HepG2 (cell line): ENCODE measurements at regions not wholly inside any gene's neighbourhood (a gene's known extent, or its start where the extent isn't known, plus 50 kb on each side); places are given as distances from the start of the nearest gene placed in this dataset.

Experiments
- ATAC-seq: fragments of 200-7000 bp; cut with Tn5 transposase; 3 replicates; pipeline ENCODE4 v1.9.1; 2020; ENCODE audit warnings: mild to moderate bottlenecking, moderate library complexity
- BruUV-seq: library from RNA; stranded (reverse); fragments of 400-500 nt; replicated peaks from 2 replicates; lab custom pipeline; 2021; lab: Mats Ljungman, UMichigan
- CTCF ChIA-PET: fragments of 300-600 bp; formaldehyde crosslinking; extraction: SDS; loops from one replicate; lab custom pipeline; 2021; ENCODE audit warnings: low total read pairs, inconsistent platforms, low intra/inter-chr PET ratio; lab: Yijun Ruan, JAX
- POLR2A ChIA-PET: fragments of 350-600 bp; sonication (Branson Sonifier 250); formaldehyde crosslinking; loops from one replicate; lab custom pipeline; 2020; ENCODE audit warnings: antibody characterized with exemption, inconsistent platforms; lab: Yijun Ruan, JAX
- DNase-seq: peaks from one replicate; pipeline ENCODE4 v3.0.0-alpha.2; 2015; ENCODE audit warnings: low spot score
- FAIRE-seq: peaks from 3 replicates; lab custom pipeline; 2011; peaks lifted over from hg19 to GRCh38; lab: Jason Lieb, UNC
- H2AFZ ChIP-seq: one replicate; pipeline ENCODE4 v1.6.1; 2011; ENCODE audit warnings: low read length, inconsistent platforms
- H3K27ac ChIP-seq: fragments of 300-600 bp; 3 replicates; pipeline ENCODE4 v1.8.0; 2011; ENCODE audit warnings: mixed run types, mild to moderate bottlenecking, mixed read lengths, low read length, inconsistent platforms; ENCODE audit not compliant: insufficient read depth; ENCODE audit errors: extremely low read length
- H3K27me3 ChIP-seq, 2 experiments: fragments of 200-600 bp in 1 of 2; 2 replicates in 1 of 2; 3 replicates in 1 of 2; pipeline versions ENCODE4 v1.6.0 to v1.8.0; 2011; ENCODE audit warnings: low read length in 2 of 2, mild to moderate bottlenecking in 2 of 2, moderate library complexity in 2 of 2, inconsistent platforms in 1 of 2; ENCODE audit not compliant: insufficient read depth in 2 of 2, control insufficient read depth in 1 of 2
- H3K36me3 ChIP-seq, 2 experiments: fragments of 200-600 bp in 1 of 2; replicated peaks in 1 of 2; 2 replicates in 1 of 2; 3 replicates in 1 of 2; pipeline versions ENCODE4 v1.5.1 to v1.8.0; 2011; ENCODE audit warnings: low read length in 2 of 2, inconsistent platforms in 1 of 2; ENCODE audit not compliant: insufficient read depth in 2 of 2, control insufficient read depth in 1 of 2
- H3K4me1 ChIP-seq: 2 replicates; pipeline ENCODE4 v1.5.1; 2012; ENCODE audit warnings: low read length, inconsistent platforms; ENCODE audit not compliant: insufficient read depth
- H3K4me2 ChIP-seq: 2 replicates; pipeline ENCODE4 v1.6.0; 2011; ENCODE audit warnings: low read depth, low read length, inconsistent platforms
- H3K4me3 ChIP-seq, 3 experiments: fragments of 200-600 bp in 1 of 3; sonication (generic), shearing (Covaris generic) in 1 of 3; replicated peaks in 1 of 3; 2 replicates each; pipeline ENCODE4 v1.5.1; 2011 to 2016; ENCODE audit warnings: low read length in 3 of 3, inconsistent platforms in 2 of 3, low read depth in 2 of 3, mild to moderate bottlenecking in 2 of 3, control low read depth in 1 of 3, mixed read lengths in 1 of 3; ENCODE audit not compliant: insufficient read depth in 1 of 3
- H3K79me2 ChIP-seq: one replicate; pipeline ENCODE4 v1.6.1; 2011; ENCODE audit warnings: low read length, inconsistent platforms; ENCODE audit not compliant: insufficient read depth
- H3K9ac ChIP-seq: 2 replicates; pipeline ENCODE4 v1.6.0; 2011; ENCODE audit warnings: mild to moderate bottlenecking, low read depth, low read length, inconsistent platforms; ENCODE audit not compliant: insufficient read depth
- H3K9me3 ChIP-seq: 2 replicates; pipeline ENCODE4 v1.5.1; 2012; ENCODE audit warnings: mild to moderate bottlenecking, low read length
- H4K20me1 ChIP-seq: 2 replicates; pipeline ENCODE4 v1.6.0; 2011; ENCODE audit warnings: inconsistent platforms, mild to moderate bottlenecking, low read length, moderate library complexity; ENCODE audit not compliant: insufficient read depth
- HDAC1 ChIP-seq: sonication (generic); formaldehyde crosslinking; IDR thresholded peaks from 2 replicates; pipeline ENCODE4 v1.5.1; 2020; ENCODE audit warnings: mild to moderate bottlenecking, missing genetic modification reagents
- KAT8 ChIP-seq: IDR thresholded peaks from 2 replicates; pipeline ENCODE4 v1.6.1; 2016; ENCODE audit warnings: missing genetic modification reagents, missing compliant biosample characterization
- LCORL ChIP-seq, 2 experiments: fragments of 450-650 bp in 1 of 2; sonication (generic) in 1 of 2; formaldehyde crosslinking in 1 of 2; IDR thresholded peaks; 2 replicates each; pipeline versions ENCODE4 v1.5.0 to v1.6.1; 2017 to 2020; ENCODE audit warnings: antibody characterized with exemption in 1 of 2, missing genetic modification reagents in 1 of 2
- SP1 ChIP-seq, 2 experiments: fragments of 450-650 bp in 1 of 2; sonication (generic) in 1 of 2; formaldehyde crosslinking in 1 of 2; IDR thresholded peaks; 2 replicates each; pipeline versions ENCODE4 v1.4.0 to v1.6.1; 2016 to 2020; ENCODE audit warnings: missing genetic modification reagents in 1 of 2
- ZNF672 ChIP-seq: sonication (generic); formaldehyde crosslinking; IDR thresholded peaks from 2 replicates; pipeline ENCODE4 v1.8.1; 2022; ENCODE audit warnings: missing genetic modification reagents
- ZNF891 ChIP-seq: sonication (generic); formaldehyde crosslinking; IDR thresholded peaks from 2 replicates; pipeline ENCODE4 v1.5.0; 2020; ENCODE audit warnings: mild to moderate bottlenecking, missing genetic modification reagents
- WGBS: methylation state at CpG from one replicate; pipeline ENCODE4 v1.1.6; 2017; ENCODE audit warnings: low lambda C conversion rate; 5-methylcytosine and 5-hydroxymethylcytosine counted together
- in situ Hi-C: cut with HindIII; loops from 2 replicates; pipeline ENCODE4 v1.10.0; 2017; ENCODE audit warnings: low pct_unique_long_range_greater_than_20kb; ENCODE audit not compliant: extremely low pct_ligation_motif_present
- intact Hi-C: fragments of 100-400 bp; cut with micrococcal nuclease; formaldehyde crosslinking; loops from one replicate; pipeline ENCODE4 v1.10.0; 2022; ENCODE audit not compliant: unreplicated experiment
- TF ChIP-seq, protein P1 (sequence below): fragments of 450-650 bp; IDR thresholded peaks from 2 replicates; pipeline ENCODE4 v1.6.1; 2017; ENCODE audit warnings: mild to moderate bottlenecking
- TF ChIP-seq, protein P2 (sequence below): sonication (generic); formaldehyde crosslinking; IDR thresholded peaks from 2 replicates; pipeline ENCODE4 v1.5.1; 2020; ENCODE audit warnings: missing genetic modification reagents, mild to moderate bottlenecking, borderline replicate concordance

DNA sequence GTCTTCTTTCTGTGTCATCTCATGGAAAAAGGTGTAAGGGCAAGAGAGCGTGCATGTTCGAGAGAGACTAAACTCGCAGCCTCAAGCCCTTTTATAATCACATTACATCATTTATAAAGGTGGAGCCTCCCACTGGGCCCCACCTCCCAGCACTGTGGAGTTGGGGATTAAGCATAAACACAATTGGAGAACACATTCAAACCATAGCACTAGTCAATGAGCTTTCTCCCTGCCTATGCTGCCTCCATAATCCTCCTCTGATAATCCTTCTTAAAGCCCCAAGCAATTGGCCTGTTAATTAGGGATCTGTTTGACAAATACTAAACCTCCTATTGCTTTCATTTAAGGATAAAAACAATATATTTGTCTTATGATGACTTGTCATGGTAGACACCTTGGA is 99.6 kb downstream of the NMUR2 start:
- H3K27me3 ChIP-seq, result no peaks in the 10 kb centered on the region; a peak in 1 of 5 replicates
- no peak overlapping the region for H3K27ac ChIP-seq
- no peak overlapping the region for H2AFZ ChIP-seq
- H3K9me3 ChIP-seq, result no peaks in the 10 kb centered on the region
- DNase-seq, result no peak
- H3K9ac ChIP-seq, result no peak overlapping the region
- CTCF ChIA-PET, result no interaction called here
- H3K4me2 ChIP-seq, result no peak overlapping the region
- TF ChIP-seq LCORL (IDR thresholded peaks at IDR 0.05) (no peak), LCORL (CRISPR knock-in tag; IDR thresholded peaks at IDR 0.05) (no peak), ZNF672 (CRISPR knock-in tag) (no peak), ZNF891 (no peak), HDAC1 (no peak), SP1 (IDR thresholded peaks at IDR 0.05) (no peak), SP1 (CRISPR knock-in tag; IDR thresholded peaks at IDR 0.05) (no peak), KAT8 (CRISPR knock-in tag) (no peak)
- TF ChIP-seq, protein P1, sequence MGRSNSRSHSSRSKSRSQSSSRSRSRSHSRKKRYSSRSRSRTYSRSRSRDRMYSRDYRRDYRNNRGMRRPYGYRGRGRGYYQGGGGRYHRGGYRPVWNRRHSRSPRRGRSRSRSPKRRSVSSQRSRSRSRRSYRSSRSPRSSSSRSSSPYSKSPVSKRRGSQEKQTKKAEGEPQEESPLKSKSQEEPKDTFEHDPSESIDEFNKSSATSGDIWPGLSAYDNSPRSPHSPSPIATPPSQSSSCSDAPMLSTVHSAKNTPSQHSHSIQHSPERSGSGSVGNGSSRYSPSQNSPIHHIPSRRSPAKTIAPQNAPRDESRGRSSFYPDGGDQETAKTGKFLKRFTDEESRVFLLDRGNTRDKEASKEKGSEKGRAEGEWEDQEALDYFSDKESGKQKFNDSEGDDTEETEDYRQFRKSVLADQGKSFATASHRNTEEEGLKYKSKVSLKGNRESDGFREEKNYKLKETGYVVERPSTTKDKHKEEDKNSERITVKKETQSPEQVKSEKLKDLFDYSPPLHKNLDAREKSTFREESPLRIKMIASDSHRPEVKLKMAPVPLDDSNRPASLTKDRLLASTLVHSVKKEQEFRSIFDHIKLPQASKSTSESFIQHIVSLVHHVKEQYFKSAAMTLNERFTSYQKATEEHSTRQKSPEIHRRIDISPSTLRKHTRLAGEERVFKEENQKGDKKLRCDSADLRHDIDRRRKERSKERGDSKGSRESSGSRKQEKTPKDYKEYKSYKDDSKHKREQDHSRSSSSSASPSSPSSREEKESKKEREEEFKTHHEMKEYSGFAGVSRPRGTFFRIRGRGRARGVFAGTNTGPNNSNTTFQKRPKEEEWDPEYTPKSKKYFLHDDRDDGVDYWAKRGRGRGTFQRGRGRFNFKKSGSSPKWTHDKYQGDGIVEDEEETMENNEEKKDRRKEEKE, result no peak
- TF ChIP-seq, protein P2, sequence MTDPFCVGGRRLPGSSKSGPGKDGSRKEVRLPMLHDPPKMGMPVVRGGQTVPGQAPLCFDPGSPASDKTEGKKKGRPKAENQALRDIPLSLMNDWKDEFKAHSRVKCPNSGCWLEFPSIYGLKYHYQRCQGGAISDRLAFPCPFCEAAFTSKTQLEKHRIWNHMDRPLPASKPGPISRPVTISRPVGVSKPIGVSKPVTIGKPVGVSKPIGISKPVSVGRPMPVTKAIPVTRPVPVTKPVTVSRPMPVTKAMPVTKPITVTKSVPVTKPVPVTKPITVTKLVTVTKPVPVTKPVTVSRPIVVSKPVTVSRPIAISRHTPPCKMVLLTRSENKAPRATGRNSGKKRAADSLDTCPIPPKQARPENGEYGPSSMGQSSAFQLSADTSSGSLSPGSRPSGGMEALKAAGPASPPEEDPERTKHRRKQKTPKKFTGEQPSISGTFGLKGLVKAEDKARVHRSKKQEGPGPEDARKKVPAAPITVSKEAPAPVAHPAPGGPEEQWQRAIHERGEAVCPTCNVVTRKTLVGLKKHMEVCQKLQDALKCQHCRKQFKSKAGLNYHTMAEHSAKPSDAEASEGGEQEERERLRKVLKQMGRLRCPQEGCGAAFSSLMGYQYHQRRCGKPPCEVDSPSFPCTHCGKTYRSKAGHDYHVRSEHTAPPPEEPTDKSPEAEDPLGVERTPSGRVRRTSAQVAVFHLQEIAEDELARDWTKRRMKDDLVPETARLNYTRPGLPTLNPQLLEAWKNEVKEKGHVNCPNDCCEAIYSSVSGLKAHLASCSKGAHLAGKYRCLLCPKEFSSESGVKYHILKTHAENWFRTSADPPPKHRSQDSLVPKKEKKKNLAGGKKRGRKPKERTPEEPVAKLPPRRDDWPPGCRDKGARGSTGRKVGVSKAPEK (CRISPR knock-in tag), result no peak
- TF ChIP-seq, all 625 proteins: peak for 0
- POLR2A ChIA-PET, result no interaction called here
- no TSS peak for BruUV-seq
- intact Hi-C loops, result no loop called here
- H3K4me3 ChIP-seq, result no peak overlapping the region
- no peaks in the 10 kb centered on the region for H3K79me2 ChIP-seq
- in situ Hi-C loops, result no loop called here
- H3K36me3 ChIP-seq, result no peaks in the 10 kb centered on the region
- ATAC-seq (no peak), FAIRE-seq (no peak)
- H4K20me1 ChIP-seq, result no peaks in the 10 kb centered on the region
- no peaks in the 10 kb centered on the region for H3K4me1 ChIP-seq
- WGBS, result 50% methylated on average over 3 of the region's 3 CpGs
